ENCODE measurements at regions not wholly inside any gene's neighbourhood (a gene's known extent, or its start where the extent isn't known, plus 50 kb on each side); places are given as distances from the start of the nearest gene placed in this dataset.
"Not testable (repeated sequence)": the region's sequence is repeated elsewhere in the genome, so short reads cannot be mapped to it uniquely, and the experiment has no call there.

- POLR2A ChIA-PET (ENCODE audit: unreplicated experiment): no interaction called here
- Histone ChIP-seq H3K27me3 (ENCODE audit: insufficient read depth, low read depth) (no peaks in the 10 kb centered on the region; the same call in 1 of the 2 replicates), H3K79me2 (ENCODE audit: low read depth) (no peaks in the 10 kb centered on the region), H2AFZ (no peak overlapping the region), H3K27ac (no peak overlapping the region), H3F3A (ENCODE audit: insufficient read depth, low read depth) (no peaks in the 10 kb centered on the region), H3K4me3 (no peak overlapping the region), H3K36me3 (ENCODE audit: low read depth) (no peaks in the 10 kb centered on the region), H3K9me3 (ENCODE audit: insufficient read depth, low read depth) (no peaks in the 10 kb centered on the region), H3K9me2 (ENCODE audit: insufficient read depth) (no peaks in the 10 kb centered on the region), H4K20me1 (ENCODE audit: insufficient read depth) (no peaks in the 10 kb centered on the region), H3K4me1 (replicated peaks; ENCODE audit: insufficient read depth) (no peaks in the 10 kb centered on the region), H3K4me2 (no peak overlapping the region)
- intact Hi-C loops (cut with micrococcal nuclease; ENCODE audit: unreplicated experiment): no loop called here
- no peak for DNase-seq
- CTCF ChIA-PET: no interaction called here
- TF ChIP-seq CTCF (conservative IDR thresholded peaks at IDR 0.05) (no peak), EZH2 (IDR thresholded peaks at IDR 0.05; ENCODE audit: low read depth) (no peak)
- no TSS peak for BruUV-seq (replicated peaks)
Observed at GRCh38 chr6:28615616-28615954, 89.9 kb downstream of the GPX5 start.

- ChIA-PET POLR2A (ENCODE audit: unreplicated experiment) (no interaction called here), CTCF (no interaction called here)
- Histone ChIP-seq H3K4me2 (no peak overlapping the region), H3K36me3 (ENCODE audit: low read depth) (no peaks in the 10 kb centered on the region), H3K9me3 (ENCODE audit: insufficient read depth, low read depth) (no peaks in the 10 kb centered on the region), H3K4me3 (no peak overlapping the region), H3K4me1 (replicated peaks; ENCODE audit: insufficient read depth) (no peaks in the 10 kb centered on the region), H3K9me2 (ENCODE audit: insufficient read depth) (no peaks in the 10 kb centered on the region), H3K27me3 (ENCODE audit: insufficient read depth, low read depth) (no peaks in the 10 kb centered on the region; the same call in 1 of the 2 replicates), H3K27ac (no peak overlapping the region), H3K79me2 (ENCODE audit: low read depth) (no peaks in the 10 kb centered on the region), H4K20me1 (ENCODE audit: insufficient read depth) (no peaks in the 10 kb centered on the region), H3F3A (ENCODE audit: insufficient read depth, low read depth) (no peaks in the 10 kb centered on the region), H2AFZ (no peak overlapping the region)
- TF ChIP-seq CTCF (conservative IDR thresholded peaks at IDR 0.05): no peak
- no peak for TF ChIP-seq EZH2 (IDR thresholded peaks at IDR 0.05; ENCODE audit: low read depth)
- BruUV-seq (replicated peaks): no TSS peak
- intact Hi-C loops (cut with micrococcal nuclease; ENCODE audit: unreplicated experiment): no loop called here
- no peak for DNase-seq
Observed at GRCh38 chr6:28615955-28616747, 90.5 kb downstream of the GPX5 start.

- no peak overlapping the region for H3K27ac ChIP-seq
- H4K20me1 ChIP-seq (ENCODE audit: insufficient read depth): no peaks in the 10 kb centered on the region
- H2AFZ ChIP-seq: no peak overlapping the region
- no peak overlapping the region for H3K4me3 ChIP-seq
- no peaks in the 10 kb centered on the region for H3F3A ChIP-seq (ENCODE audit: insufficient read depth, low read depth)
- H3K79me2 ChIP-seq (ENCODE audit: low read depth): no peaks in the 10 kb centered on the region
- TF ChIP-seq EZH2 (IDR thresholded peaks at IDR 0.05; ENCODE audit: low read depth) (no peak), CTCF (conservative IDR thresholded peaks at IDR 0.05) (no peak)
- no peaks in the 10 kb centered on the region for H3K9me2 ChIP-seq (ENCODE audit: insufficient read depth)
- ChIA-PET POLR2A (ENCODE audit: unreplicated experiment) (no interaction called here), CTCF (no interaction called here)
- intact Hi-C loops (cut with micrococcal nuclease; ENCODE audit: unreplicated experiment): no loop called here
- no peak for DNase-seq
- no peaks in the 10 kb centered on the region for H3K4me1 ChIP-seq (replicated peaks; ENCODE audit: insufficient read depth)
- H3K9me3 ChIP-seq (ENCODE audit: insufficient read depth, low read depth): no peaks in the 10 kb centered on the region
- BruUV-seq (replicated peaks): no TSS peak
- no peak overlapping the region for H3K4me2 ChIP-seq
- H3K27me3 ChIP-seq (ENCODE audit: insufficient read depth, low read depth): no peaks in the 10 kb centered on the region
- no peaks in the 10 kb centered on the region for H3K36me3 ChIP-seq (ENCODE audit: low read depth)
Observed at GRCh38 chr6:28618898-28619555, 93.3 kb downstream of the GPX5 start.

- H3K4me3 ChIP-seq: peak overlapping the region; percentile 46; the same call in 1 of the 2 replicates
- DNase-seq; POLR2A ChIA-PET (ENCODE audit: unreplicated experiment); H3K36me3 ChIP-seq (ENCODE audit: low read depth); H2AFZ ChIP-seq; BruUV-seq (replicated peaks); H4K20me1 ChIP-seq (ENCODE audit: insufficient read depth); intact Hi-C loops (cut with micrococcal nuclease; ENCODE audit: unreplicated experiment); H3F3A ChIP-seq (ENCODE audit: insufficient read depth, low read depth); H3K27ac ChIP-seq; H3K27me3 ChIP-seq (ENCODE audit: insufficient read depth, low read depth); H3K79me2 ChIP-seq (ENCODE audit: low read depth); H3K9me2 ChIP-seq (ENCODE audit: insufficient read depth); CTCF ChIA-PET; H3K4me1 ChIP-seq (replicated peaks; ENCODE audit: insufficient read depth); H3K9me3 ChIP-seq (ENCODE audit: insufficient read depth, low read depth): not testable (repeated sequence)
- peak overlapping the region; percentile 53; the same call in 1 of the 2 replicates for H3K4me2 ChIP-seq
Observed at GRCh38 chr6:28621268-28621667, 95.6 kb downstream of the GPX5 start.

GRCh38 chr6:28623242-28623641 is 97.6 kb downstream of the GPX5 start:
- H3K4me3 ChIP-seq; H3K27me3 ChIP-seq (ENCODE audit: insufficient read depth, low read depth); H3K9me3 ChIP-seq (ENCODE audit: insufficient read depth, low read depth); H3K9me2 ChIP-seq (ENCODE audit: insufficient read depth); H3K27ac ChIP-seq; H4K20me1 ChIP-seq (ENCODE audit: insufficient read depth); H3F3A ChIP-seq (ENCODE audit: insufficient read depth, low read depth); BruUV-seq (replicated peaks); H3K36me3 ChIP-seq (ENCODE audit: low read depth); H3K4me1 ChIP-seq (replicated peaks; ENCODE audit: insufficient read depth); H2AFZ ChIP-seq; POLR2A ChIA-PET (ENCODE audit: unreplicated experiment); intact Hi-C loops (cut with micrococcal nuclease; ENCODE audit: unreplicated experiment); DNase-seq; H3K4me2 ChIP-seq; H3K79me2 ChIP-seq (ENCODE audit: low read depth); CTCF ChIA-PET: not testable (repeated sequence)

Data from PC-9 (cell line).